ENCODE measurements at regions not wholly inside any gene's neighbourhood (a gene's known extent, or its start where the extent isn't known, plus 50 kb on each side); places are given as distances from the start of the nearest gene placed in this dataset.
"Not testable (repeated sequence)": the region's sequence is repeated elsewhere in the genome, so short reads cannot be mapped to it uniquely, and the experiment has no call there.

DNA sequence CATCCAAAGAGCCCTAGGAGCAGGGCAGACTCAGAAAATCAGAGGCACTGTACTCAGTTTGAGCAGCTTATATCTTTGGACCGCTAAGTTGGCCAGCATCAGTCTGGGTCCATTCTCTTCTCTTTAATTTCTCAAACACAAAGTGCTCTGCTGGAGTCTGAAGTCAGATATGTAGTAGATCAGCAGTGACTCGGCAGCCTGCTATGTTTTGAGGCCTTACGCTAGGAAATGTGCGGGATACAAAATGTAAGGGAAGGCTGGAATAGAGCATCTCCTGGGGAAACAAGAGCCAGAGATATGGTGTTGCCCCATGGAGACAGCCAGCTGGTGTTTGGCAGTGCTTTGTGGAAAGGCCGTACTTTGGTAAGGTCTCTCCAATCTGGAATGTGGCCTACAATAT lies 60.6 kb upstream of the VKORC1L1 start:
- Histone ChIP-seq H3K27me3 (ENCODE audit: insufficient read depth, poor library complexity, severe bottlenecking) (no peaks in the 10 kb centered on the region), H3K27ac (replicated peaks) (no peak overlapping the region), H3K4me3 (replicated peaks; ENCODE audit: insufficient read depth, low read length) (no peak overlapping the region)
- no peak for DNase-seq (ENCODE audit: low read depth in 1 of 2, low spot score in 1 of 2)
- TF ChIP-seq POLR2AphosphoS5 (IDR thresholded peaks at IDR 0.05; ENCODE audit: low read depth), result no peak
- TF ChIP-seq SPI1 (IDR thresholded peaks at IDR 0.05; ENCODE audit: borderline replicate concordance, low read depth), result no peak
- TF ChIP-seq GABPA (IDR thresholded peaks at IDR 0.05; ENCODE audit: low read depth), result no peak
- TF ChIP-seq, protein P1, sequence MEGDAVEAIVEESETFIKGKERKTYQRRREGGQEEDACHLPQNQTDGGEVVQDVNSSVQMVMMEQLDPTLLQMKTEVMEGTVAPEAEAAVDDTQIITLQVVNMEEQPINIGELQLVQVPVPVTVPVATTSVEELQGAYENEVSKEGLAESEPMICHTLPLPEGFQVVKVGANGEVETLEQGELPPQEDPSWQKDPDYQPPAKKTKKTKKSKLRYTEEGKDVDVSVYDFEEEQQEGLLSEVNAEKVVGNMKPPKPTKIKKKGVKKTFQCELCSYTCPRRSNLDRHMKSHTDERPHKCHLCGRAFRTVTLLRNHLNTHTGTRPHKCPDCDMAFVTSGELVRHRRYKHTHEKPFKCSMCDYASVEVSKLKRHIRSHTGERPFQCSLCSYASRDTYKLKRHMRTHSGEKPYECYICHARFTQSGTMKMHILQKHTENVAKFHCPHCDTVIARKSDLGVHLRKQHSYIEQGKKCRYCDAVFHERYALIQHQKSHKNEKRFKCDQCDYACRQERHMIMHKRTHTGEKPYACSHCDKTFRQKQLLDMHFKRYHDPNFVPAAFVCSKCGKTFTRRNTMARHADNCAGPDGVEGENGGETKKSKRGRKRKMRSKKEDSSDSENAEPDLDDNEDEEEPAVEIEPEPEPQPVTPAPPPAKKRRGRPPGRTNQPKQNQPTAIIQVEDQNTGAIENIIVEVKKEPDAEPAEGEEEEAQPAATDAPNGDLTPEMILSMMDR (IDR thresholded peaks at IDR 0.05; ENCODE audit: insufficient read depth, low read length), result no peak
- TF ChIP-seq, protein P2, sequence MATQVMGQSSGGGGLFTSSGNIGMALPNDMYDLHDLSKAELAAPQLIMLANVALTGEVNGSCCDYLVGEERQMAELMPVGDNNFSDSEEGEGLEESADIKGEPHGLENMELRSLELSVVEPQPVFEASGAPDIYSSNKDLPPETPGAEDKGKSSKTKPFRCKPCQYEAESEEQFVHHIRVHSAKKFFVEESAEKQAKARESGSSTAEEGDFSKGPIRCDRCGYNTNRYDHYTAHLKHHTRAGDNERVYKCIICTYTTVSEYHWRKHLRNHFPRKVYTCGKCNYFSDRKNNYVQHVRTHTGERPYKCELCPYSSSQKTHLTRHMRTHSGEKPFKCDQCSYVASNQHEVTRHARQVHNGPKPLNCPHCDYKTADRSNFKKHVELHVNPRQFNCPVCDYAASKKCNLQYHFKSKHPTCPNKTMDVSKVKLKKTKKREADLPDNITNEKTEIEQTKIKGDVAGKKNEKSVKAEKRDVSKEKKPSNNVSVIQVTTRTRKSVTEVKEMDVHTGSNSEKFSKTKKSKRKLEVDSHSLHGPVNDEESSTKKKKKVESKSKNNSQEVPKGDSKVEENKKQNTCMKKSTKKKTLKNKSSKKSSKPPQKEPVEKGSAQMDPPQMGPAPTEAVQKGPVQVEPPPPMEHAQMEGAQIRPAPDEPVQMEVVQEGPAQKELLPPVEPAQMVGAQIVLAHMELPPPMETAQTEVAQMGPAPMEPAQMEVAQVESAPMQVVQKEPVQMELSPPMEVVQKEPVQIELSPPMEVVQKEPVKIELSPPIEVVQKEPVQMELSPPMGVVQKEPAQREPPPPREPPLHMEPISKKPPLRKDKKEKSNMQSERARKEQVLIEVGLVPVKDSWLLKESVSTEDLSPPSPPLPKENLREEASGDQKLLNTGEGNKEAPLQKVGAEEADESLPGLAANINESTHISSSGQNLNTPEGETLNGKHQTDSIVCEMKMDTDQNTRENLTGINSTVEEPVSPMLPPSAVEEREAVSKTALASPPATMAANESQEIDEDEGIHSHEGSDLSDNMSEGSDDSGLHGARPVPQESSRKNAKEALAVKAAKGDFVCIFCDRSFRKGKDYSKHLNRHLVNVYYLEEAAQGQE (IDR thresholded peaks at IDR 0.05; ENCODE audit: insufficient replicate concordance, low read depth), result no peak

DNA sequence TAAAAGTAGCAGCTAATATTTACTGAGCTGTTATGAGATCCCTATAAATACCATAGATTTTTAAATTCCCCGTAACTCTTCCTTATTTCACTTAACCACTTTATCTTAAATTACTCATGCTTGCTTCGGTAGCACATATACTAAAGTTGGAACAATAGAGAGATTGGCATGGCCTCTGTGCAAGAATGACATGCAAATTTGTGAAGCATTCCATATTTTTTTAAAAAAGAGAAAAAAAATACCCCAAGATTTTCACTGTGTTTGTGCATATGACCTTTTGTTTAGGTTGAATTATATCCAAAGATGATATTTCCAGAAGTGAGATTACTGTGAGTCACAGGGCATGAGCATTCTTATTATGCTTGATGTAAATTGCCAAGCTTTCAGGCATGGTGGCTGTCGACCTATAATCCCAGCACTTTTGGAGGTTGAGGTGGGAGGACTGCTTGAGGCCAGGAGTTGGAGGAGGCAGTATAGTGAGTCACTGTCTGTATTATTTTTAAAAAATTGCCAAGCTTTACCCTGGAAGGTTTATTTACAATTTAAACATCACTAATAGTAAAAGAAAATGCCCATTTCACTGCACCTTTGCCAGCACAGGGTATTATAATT lies 58.2 kb upstream of the VKORC1L1 start:
- not testable (repeated sequence) for H3K27me3 ChIP-seq (ENCODE audit: insufficient read depth, poor library complexity, severe bottlenecking); H3K4me3 ChIP-seq (replicated peaks; ENCODE audit: insufficient read depth, low read length); H3K27ac ChIP-seq (replicated peaks); DNase-seq (ENCODE audit: low read depth in 1 of 2, low spot score in 1 of 2)

DNA sequence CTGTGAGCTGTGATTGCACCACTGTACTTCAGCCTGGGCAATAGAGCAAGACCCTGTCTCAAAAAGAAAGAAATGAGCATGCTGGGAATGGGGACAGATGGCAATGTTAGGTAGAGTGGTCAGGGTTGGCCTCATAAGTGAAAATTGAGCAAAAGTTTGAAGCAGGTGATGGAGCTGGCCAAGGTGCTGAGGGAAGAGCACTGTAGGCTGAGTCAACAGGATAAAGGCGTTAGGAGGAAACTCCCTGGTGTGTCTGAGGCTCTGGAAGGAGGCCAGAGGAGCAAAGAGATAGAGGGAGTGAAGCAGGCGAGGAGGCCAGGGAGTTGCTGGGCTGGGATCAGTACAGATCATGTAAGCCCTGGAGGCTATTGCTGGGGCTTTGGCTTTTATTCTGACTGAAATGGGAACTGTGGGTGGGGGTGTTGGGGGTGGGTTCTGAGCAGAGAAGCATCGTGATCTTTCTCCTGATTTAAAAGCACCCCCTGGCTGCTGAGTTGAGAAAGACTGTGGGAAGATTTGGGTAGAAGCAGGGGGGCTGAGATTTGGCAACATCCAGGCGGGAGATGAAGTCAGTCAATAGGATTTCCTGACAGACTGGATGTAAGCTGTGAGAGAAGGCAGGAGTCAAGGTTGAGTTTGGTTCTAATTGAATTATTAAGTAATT lies 52.5 kb upstream of the VKORC1L1 start:
- no peak overlapping the region for H3K4me3 ChIP-seq (replicated peaks; ENCODE audit: insufficient read depth, low read length)
- no peak for DNase-seq (ENCODE audit: low read depth in 1 of 2, low spot score in 1 of 2)
- TF ChIP-seq GABPA (IDR thresholded peaks at IDR 0.05; ENCODE audit: low read depth), result no peak
- TF ChIP-seq, protein P2 (IDR thresholded peaks at IDR 0.05; ENCODE audit: insufficient replicate concordance, low read depth), result peak; percentile 85
- TF ChIP-seq, protein P1 (IDR thresholded peaks at IDR 0.05; ENCODE audit: insufficient read depth, low read length), result no peak
- H3K27me3 ChIP-seq (ENCODE audit: insufficient read depth, poor library complexity, severe bottlenecking), result no peaks in the 10 kb centered on the region
- no peak overlapping the region for H3K27ac ChIP-seq (replicated peaks)

Measured in HL-60 (cell line).